ENCODE measurements at regions not wholly inside any gene's neighbourhood (a gene's known extent, or its start where the extent isn't known, plus 50 kb on each side); places are given as distances from the start of the nearest gene placed in this dataset.

GRCh38 chr1:163670989-163671757 is 349.4 kb downstream of the NUF2 start:
- FAIRE-seq (no peak), DNase-seq (ENCODE audit: insufficient read length) (no peak)
- TF ChIP-seq TAF1 (IDR thresholded peaks at IDR 0.05; ENCODE audit: borderline replicate concordance, low read depth, low read length) (no peak), POLR2A (IDR thresholded peaks at IDR 0.05; ENCODE audit: low read depth, low read length) (no peak), POLR2AphosphoS5 (IDR thresholded peaks at IDR 0.05; ENCODE audit: low read depth, low read length) (no peak)

GRCh38 chr1:163672976-163673758 is 351.4 kb downstream of the NUF2 start:
- DNase-seq (ENCODE audit: insufficient read length) (no peak), FAIRE-seq (no peak)
- TF ChIP-seq POLR2AphosphoS5 (IDR thresholded peaks at IDR 0.05; ENCODE audit: low read depth, low read length), result no peak
- no peak for TF ChIP-seq TAF1 (IDR thresholded peaks at IDR 0.05; ENCODE audit: borderline replicate concordance, low read depth, low read length)
- TF ChIP-seq POLR2A (IDR thresholded peaks at IDR 0.05; ENCODE audit: low read depth, low read length), result no peak

- FAIRE-seq (no peak), DNase-seq (ENCODE audit: insufficient read length) (no peak)
- TF ChIP-seq POLR2AphosphoS5 (IDR thresholded peaks at IDR 0.05; ENCODE audit: low read depth, low read length) (no peak), TAF1 (IDR thresholded peaks at IDR 0.05; ENCODE audit: borderline replicate concordance, low read depth, low read length) (no peak), POLR2A (IDR thresholded peaks at IDR 0.05; ENCODE audit: low read depth, low read length) (no peak)
Measured at GRCh38 chr1:163673759-163674151, 352.0 kb downstream of the NUF2 start.

- TF ChIP-seq POLR2AphosphoS5 (IDR thresholded peaks at IDR 0.05; ENCODE audit: low read depth, low read length) (no peak), POLR2A (IDR thresholded peaks at IDR 0.05; ENCODE audit: low read depth, low read length) (no peak), TAF1 (IDR thresholded peaks at IDR 0.05; ENCODE audit: borderline replicate concordance, low read depth, low read length) (no peak)
- FAIRE-seq (no peak), DNase-seq (ENCODE audit: insufficient read length) (no peak)
Measured at GRCh38 chr1:163674236-163674635, 352.5 kb downstream of the NUF2 start.

GRCh38 chr1:163684785-163685184 is 363.0 kb downstream of the NUF2 start:
- TF ChIP-seq TAF1 (IDR thresholded peaks at IDR 0.05; ENCODE audit: borderline replicate concordance, low read depth, low read length) (no peak), POLR2A (IDR thresholded peaks at IDR 0.05; ENCODE audit: low read depth, low read length) (no peak), POLR2AphosphoS5 (IDR thresholded peaks at IDR 0.05; ENCODE audit: low read depth, low read length) (no peak)
- DNase-seq (ENCODE audit: insufficient read length) (no peak), FAIRE-seq (no peak)

- TF ChIP-seq POLR2AphosphoS5 (IDR thresholded peaks at IDR 0.05; ENCODE audit: low read depth, low read length) (no peak), TAF1 (IDR thresholded peaks at IDR 0.05; ENCODE audit: borderline replicate concordance, low read depth, low read length) (no peak), POLR2A (IDR thresholded peaks at IDR 0.05; ENCODE audit: low read depth, low read length) (no peak)
- FAIRE-seq, result no peak
- DNase-seq (ENCODE audit: insufficient read length), result no peak
Measured at GRCh38 chr1:163692266-163692665, 370.5 kb downstream of the NUF2 start.

GRCh38 chr1:163697137-163697536 is 375.4 kb downstream of the NUF2 start:
- DNase-seq (ENCODE audit: insufficient read length), result no peak
- TF ChIP-seq TAF1 (IDR thresholded peaks at IDR 0.05; ENCODE audit: borderline replicate concordance, low read depth, low read length) (no peak), POLR2AphosphoS5 (IDR thresholded peaks at IDR 0.05; ENCODE audit: low read depth, low read length) (no peak), POLR2A (IDR thresholded peaks at IDR 0.05; ENCODE audit: low read depth, low read length) (no peak)
- FAIRE-seq, result no peak

GRCh38 chr1:163701783-163702374 is 380.1 kb downstream of the NUF2 start:
- DNase-seq (ENCODE audit: insufficient read length) (no peak), FAIRE-seq (no peak)
- TF ChIP-seq POLR2A (IDR thresholded peaks at IDR 0.05; ENCODE audit: low read depth, low read length), result no peak
- no peak for TF ChIP-seq POLR2AphosphoS5 (IDR thresholded peaks at IDR 0.05; ENCODE audit: low read depth, low read length)
- TF ChIP-seq TAF1 (IDR thresholded peaks at IDR 0.05; ENCODE audit: borderline replicate concordance, low read depth, low read length), result no peak

- DNase-seq (ENCODE audit: insufficient read length) (no peak), FAIRE-seq (no peak)
- TF ChIP-seq POLR2AphosphoS5 (IDR thresholded peaks at IDR 0.05; ENCODE audit: low read depth, low read length) (no peak), TAF1 (IDR thresholded peaks at IDR 0.05; ENCODE audit: borderline replicate concordance, low read depth, low read length) (no peak), POLR2A (IDR thresholded peaks at IDR 0.05; ENCODE audit: low read depth, low read length) (no peak)
Measured at GRCh38 chr1:163703794-163704193, 382.0 kb downstream of the NUF2 start.

GRCh38 chr1:163706915-163707314 is 385.2 kb downstream of the NUF2 start:
- no peak for FAIRE-seq
- no peak for TF ChIP-seq POLR2AphosphoS5 (IDR thresholded peaks at IDR 0.05; ENCODE audit: low read depth, low read length)
- no peak for TF ChIP-seq TAF1 (IDR thresholded peaks at IDR 0.05; ENCODE audit: borderline replicate concordance, low read depth, low read length)
- TF ChIP-seq POLR2A (IDR thresholded peaks at IDR 0.05; ENCODE audit: low read depth, low read length), result no peak
- no peak for DNase-seq (ENCODE audit: insufficient read length)

GRCh38 chr1:163709636-163710035 is 387.9 kb downstream of the NUF2 start:
- FAIRE-seq (no peak), DNase-seq (ENCODE audit: insufficient read length) (no peak)
- no peak for TF ChIP-seq POLR2A (IDR thresholded peaks at IDR 0.05; ENCODE audit: low read depth, low read length)
- TF ChIP-seq POLR2AphosphoS5 (IDR thresholded peaks at IDR 0.05; ENCODE audit: low read depth, low read length), result no peak
- no peak for TF ChIP-seq TAF1 (IDR thresholded peaks at IDR 0.05; ENCODE audit: borderline replicate concordance, low read depth, low read length)

Data from GM12892 (cell line).